GM19438 (cell line): ENCODE measurements at regions not wholly inside any gene's neighbourhood (a gene's known extent, or its start where the extent isn't known, plus 50 kb on each side); places are given as distances from the start of the nearest gene placed in this dataset.

Experiments
- ATAC-seq: cut with Tn5 transposase; IDR thresholded peaks from one replicate; pipeline ENCODE4 v1.9.1; 2021; ENCODE audit warnings: low read depth; ENCODE audit not compliant: unreplicated experiment

- no peak for ATAC-seq
Measured at GRCh38 chr5:44661851-44662250, 146.9 kb upstream of the MRPS30 start.

- no peak for ATAC-seq
Measured at GRCh38 chr5:44660251-44660650, 148.5 kb upstream of the MRPS30 start.

DNA sequence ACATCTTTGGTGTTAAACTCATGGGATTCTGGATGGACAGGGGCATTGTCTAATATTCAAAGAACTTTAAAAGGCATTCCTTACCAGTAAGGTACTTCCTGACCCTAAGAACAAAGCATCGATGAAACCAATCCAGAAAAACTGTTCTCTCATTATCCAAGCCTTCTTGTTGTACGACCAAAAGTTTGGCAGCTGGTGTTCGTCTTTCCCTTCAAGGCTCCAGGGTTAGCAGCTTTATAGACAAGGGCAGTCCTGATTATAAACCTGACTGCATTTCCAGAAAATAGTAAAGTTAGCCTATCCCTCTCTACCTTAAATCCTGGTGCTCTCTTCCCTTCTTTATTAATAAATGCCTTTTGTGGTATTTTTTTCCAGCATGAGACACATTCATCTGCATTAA, 149.4 kb upstream of the MRPS30 start:
- no peak for ATAC-seq

DNA sequence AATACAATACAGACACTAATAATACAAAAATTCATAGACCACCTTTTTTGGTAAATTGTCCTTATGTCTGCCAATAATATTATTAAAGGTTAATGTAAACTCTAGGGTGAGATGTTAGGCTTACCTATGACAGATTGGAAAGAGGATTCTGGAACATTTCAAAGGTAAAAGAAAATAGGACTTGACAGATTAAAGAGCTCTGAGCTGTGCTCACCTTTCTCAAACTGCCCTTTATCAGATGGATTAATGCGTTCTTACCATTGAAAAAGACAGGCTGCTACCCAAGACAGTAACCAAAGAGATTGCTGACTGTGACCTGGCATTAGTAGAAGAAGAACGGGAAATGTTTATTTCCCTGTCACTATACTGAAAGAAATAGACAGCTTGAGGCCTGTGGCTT, 156.1 kb upstream of the MRPS30 start:
- ATAC-seq = no peak

DNA sequence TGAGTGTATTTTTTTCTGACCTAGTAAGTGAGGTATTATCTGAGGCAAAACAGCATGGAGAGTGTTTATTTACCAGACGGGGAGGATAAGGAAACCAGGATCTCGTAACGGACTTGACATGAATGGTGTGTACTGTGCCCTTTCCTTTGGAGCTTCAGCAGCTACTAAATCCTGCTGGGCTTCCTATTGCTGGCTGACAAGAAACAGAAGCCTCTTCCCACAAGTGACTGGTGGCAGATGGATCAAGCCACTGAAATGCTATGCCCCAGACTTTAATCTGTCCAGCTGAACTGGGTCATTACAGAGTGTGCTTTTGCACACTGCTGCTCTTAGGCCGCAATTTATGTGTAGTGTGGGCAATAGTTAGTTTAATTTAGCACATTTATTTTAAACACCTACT, 162.7 kb upstream of the MRPS30 start:
- no peak for ATAC-seq

DNA sequence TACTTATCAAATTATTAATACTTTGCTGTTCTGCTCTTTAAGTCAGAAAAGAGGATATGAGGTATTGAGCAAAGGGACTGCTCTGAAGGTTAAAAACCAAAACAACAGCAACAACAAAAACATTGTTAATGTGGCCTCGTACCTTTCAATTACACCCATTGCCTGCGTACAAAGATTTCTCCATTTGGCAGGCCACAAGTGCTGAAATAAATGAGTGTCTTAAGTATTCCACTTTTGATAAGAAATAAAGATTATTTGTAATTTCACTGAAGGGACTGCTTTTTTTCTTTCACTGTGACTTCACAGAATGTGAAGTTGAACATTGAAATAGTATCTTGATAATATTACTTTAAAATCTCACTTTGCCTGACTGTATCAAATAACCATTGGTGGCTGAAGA, 163.2 kb upstream of the MRPS30 start:
- ATAC-seq = no peak

- ATAC-seq = no peak
Measured at GRCh38 chr5:44644628-44645027, 164.1 kb upstream of the MRPS30 start.

- ATAC-seq = no peak
Measured at GRCh38 chr5:44641820-44642219, 166.9 kb upstream of the MRPS30 start.

- no peak for ATAC-seq
Measured at GRCh38 chr5:44640945-44641456, 167.7 kb upstream of the MRPS30 start.

GRCh38 chr5:44637916-44638869, 170.6 kb upstream of the MRPS30 start:
- no peak for ATAC-seq

GRCh38 chr5:44632344-44632743, 176.4 kb upstream of the MRPS30 start:
- ATAC-seq = no peak

GRCh38 chr5:44626846-44627245, 181.9 kb upstream of the MRPS30 start:
- ATAC-seq = no peak

DNA sequence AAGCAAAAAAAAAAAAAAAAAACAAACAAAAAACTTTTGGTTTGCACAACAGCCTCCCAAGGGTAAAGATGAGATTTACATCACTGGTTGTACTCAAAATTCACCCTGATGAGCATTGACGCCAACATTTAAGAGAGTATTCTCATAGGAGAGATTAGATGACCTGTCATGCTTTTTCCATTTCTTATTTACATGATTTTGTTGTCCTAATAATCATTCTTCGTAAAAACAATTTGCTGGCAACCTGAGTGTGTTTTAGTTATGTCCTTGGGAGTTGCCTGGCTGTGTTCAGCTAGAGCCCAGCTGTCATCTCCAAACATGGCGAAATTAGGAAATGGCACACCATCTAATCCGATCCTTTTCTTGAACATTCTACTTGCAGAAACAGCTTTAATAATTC, 186.4 kb upstream of the MRPS30 start:
- ATAC-seq = no peak

DNA sequence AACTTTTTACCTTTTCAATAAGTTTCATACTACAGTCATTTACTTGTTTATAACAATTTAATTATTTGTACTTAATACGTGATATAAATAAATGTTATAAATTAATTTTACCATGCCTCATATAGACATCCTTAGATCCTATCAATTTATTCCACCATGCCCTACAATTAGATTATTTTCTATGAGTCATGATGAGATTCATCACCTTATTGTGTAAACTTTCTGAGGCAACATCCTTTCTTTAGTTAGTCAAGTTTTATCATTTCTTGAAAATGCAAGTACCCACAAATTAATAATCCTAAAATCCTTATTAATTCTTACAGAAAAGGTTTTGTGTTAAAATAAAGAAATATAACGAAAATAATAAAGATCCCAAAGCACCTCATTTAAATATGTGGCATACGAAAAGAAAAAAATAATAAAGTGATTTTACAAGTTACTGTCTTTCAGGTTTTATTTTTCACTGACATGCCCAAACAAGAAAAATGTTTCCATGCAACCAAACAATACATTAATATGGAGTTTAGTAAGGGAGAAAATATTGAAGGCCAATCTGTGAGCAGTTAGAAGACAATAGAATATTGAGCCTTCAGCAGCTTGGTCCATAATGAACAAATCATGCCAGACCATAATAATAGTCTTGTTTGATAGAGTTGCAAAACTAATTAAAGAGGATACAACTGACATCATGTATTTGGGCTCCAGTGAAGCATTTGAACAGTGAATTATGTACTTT, 188.7 kb upstream of the MRPS30 start:
- no peak for ATAC-seq

DNA sequence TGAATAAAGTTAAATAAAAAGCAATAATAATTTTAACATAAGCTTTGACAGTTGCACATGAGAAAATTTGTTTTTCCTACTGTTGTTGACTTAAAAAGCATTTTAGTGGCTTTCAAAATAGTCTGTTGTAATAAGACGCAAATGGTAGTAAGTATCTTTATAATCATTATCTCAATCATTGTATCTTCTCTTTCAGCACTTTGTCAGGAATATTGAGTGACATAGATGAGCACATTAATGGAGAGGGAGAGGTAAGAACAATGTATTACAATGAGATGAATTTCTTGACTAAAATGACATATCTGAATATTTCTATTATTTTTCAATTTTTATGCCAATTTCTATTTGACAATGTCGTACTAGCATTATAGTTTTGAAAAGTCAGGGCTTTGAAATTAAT, 193.9 kb upstream of the MRPS30 start:
- ATAC-seq = no peak

GRCh38 chr5:44613936-44614335, 194.8 kb upstream of the MRPS30 start:
- ATAC-seq = no peak

GRCh38 chr5:44605926-44606325, 202.8 kb upstream of the MRPS30 start:
- no peak for ATAC-seq

DNA sequence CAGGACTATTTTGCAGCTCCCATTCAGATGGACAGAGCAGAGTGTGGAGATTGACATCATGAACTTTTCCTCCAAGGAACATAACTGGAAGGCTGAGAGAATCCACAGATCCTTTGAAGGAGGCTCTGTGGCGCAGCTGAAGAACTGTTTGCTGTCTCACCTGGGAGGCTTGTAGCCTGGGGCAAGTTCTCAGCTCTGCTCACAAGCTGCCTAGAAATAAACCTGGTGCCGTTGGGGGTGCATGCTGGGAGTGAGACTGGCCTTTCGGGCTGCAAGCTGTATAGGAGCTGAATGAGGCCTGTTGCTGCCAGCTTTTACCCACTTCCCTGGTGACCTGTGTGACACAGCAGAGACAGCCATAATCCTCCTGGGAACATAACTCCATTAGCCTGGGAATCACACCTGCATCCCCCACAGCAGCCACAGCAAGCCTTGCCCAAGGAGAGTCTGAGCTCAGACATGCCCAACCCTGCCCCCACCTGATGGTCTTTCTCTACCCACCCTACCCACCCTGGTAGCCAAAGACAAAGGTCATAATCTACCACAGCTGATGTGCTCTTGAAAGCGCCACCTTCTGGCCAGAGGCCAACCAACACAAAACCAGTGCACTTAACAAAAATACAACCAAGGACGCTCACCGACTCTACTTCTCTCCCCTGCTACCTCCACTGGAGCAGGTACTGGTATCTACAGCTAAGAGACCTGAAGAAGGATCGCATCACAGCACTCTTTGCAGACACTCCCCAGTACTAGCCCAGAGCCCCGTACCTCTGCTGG, 205.1 kb upstream of the MRPS30 start:
- ATAC-seq = no peak

GRCh38 chr5:44574678-44575077, 185.5 kb upstream of the FGF10 start:
- ATAC-seq = no peak

- ATAC-seq = no peak
Measured at GRCh38 chr5:44568519-44568918, 179.3 kb upstream of the FGF10 start.

GRCh38 chr5:44565902-44566301, 176.7 kb upstream of the FGF10 start:
- ATAC-seq = no peak
